HG02870 (cell line): ENCODE measurements at regions not wholly inside any gene's neighbourhood (a gene's known extent, or its start where the extent isn't known, plus 50 kb on each side); places are given as distances from the start of the nearest gene placed in this dataset.

Experiments used
- ATAC-seq: cut with Tn5 transposase; IDR thresholded peaks from one replicate; pipeline ENCODE4 v1.9.1; 2021; ENCODE audit warnings: mild to moderate bottlenecking, moderate library complexity; ENCODE audit not compliant: unreplicated experiment

DNA sequence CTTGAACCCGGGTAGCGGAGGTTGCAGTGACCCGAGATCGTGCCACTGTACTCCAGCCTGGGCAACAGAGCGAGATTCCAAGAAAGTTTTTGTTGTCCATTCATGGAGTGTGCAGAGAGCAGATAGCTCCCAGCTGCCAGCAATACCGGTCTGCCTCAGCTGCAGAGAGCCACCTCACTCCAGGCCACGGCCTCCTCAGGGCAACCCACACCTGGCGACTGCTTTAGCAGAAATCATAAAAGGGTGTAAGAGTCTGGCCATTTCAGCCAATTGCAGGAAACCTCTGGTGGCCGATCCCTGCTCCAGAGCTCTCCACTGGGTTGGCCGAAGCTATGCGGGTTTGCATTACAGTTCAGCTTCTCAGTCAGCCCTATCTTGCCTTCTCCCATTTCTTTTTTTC, 227.4 kb upstream of the BCOR start:
- no peak for ATAC-seq

DNA sequence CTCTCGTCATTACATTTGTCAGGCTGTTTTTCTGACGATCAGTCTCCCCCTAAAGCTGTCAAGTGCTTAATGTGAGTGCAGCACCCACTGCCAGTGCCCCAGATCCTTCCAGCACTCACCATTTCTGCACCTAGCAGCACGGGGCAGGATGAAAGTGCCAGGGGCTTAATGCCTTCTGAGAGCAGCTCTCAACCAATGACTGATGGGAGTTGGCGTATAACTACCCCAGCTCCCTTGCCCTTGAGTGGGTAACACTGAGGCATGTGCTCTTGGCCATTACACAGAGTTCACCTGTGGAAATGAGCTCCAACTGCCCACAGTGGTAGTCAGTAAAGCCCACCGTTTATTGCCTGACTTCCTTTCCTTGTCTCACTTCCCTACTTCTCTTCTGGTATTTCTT, 226.2 kb upstream of the BCOR start:
- ATAC-seq: no peak

DNA sequence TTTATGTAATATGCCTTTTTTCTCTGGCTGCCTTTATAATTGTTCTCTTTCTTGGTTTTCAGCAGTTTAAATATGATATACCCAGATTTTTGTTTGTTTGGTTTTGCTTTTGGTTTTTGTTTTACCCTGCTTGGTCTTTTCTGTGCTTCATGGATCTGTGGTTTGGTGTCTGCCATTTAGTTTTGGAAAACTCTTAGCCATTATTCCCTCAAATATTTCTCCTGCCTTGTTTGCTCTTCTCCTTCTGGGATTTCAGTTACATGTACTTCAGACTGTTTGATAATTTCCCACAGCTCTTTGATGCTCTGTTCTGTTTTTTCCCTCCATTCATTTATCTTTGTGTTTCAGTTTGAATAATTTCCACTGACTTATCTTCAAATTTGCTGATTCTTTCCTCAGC, 223.1 kb upstream of the BCOR start:
- ATAC-seq: no peak

DNA sequence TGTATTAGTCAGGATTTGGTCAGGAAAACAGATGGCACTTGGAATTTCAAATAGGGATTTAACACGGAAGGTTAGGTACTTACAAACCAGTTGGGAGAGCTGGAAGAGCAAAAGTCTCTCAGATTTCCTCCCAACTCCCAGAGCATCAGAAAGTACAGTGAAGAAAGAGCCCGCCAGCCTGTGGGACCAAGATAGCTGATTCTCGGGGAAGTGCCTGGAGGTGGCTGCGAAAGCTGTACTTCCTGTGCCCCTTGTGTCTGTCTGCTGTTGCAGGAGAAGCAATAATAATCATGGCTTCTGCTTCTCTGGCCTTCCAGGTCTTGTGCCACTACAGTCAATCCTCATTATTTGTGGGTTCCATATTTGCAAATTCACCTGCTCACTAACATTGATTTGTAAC, 221.0 kb upstream of the BCOR start:
- ATAC-seq: no peak

DNA sequence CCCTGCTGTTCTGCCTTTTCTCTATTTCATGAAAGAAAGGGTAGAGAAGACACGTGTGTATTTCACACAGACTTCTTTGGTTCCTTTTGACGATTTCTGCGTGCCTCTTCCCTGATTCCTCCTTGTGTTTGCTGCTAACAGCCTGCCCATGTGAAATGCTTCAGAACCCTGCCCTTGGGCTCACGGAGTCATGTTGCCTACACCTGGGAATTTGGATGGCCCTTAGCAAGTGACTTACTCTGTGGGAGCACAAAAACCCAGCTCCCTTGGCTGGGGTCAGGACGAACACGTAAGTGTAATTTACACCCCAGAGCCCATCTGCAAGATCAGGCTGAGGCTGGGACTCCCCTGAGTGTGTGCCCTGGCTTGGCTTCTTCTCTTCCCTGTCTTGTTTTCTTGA, 220.3 kb upstream of the BCOR start:
- no peak for ATAC-seq

DNA sequence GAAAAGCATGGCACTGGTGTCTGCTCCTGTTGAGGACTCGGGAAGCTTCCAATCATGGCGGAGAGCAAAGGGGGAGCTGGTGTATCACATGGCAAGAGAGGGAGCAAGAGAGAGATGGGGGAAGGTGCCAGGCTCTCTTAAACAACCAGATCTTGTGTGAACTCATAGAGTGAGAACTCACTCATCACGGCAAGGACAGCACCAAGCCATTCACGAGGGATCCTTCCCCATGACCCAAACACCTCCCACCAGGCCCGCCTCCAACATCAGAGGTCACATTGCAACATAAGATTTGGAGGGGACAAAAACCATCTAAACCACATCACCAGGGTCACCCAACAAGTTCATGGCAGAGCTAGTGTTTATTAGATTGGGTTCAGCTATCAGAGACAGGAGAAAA, 218.7 kb upstream of the BCOR start:
- no peak for ATAC-seq

DNA sequence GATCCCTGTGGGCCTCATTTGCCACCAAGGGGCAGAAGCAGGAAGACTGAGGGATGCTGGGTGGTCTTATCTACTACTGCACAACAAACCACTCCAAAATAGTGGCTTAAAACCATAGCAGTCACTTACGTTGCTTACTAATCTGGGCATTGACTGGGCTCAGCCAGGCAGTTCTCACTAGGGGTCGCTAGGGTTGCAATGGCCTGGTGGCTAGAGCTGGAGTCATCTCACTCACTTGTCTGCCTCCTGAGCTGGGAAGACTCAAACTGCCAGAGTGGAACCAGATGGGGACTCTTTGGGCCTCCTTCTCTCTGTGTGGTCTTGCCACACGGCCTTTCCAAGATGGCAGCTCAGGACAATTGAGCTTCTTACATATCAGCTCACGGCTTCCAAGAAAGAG, 216.3 kb upstream of the BCOR start:
- ATAC-seq: no peak

DNA sequence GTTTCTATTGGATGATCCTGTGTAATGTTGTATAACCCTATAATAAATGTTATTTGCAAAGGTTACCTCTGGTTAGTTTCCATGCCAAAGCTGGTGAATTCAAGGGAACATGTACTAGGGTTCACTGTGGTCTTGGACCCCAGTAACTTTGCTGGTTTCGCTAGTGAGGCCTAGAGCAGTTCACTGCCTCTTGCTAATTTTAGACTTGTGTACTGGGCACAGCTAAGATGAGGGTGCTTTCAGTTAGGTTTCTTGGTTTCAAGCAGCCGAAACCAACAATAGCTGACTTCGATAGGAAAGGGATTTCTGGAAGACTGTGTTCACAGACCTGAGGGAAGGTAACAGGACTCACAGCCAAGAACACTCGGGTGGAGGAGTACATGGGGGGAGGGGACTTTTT, 215.5 kb upstream of the BCOR start:
- no peak for ATAC-seq

DNA sequence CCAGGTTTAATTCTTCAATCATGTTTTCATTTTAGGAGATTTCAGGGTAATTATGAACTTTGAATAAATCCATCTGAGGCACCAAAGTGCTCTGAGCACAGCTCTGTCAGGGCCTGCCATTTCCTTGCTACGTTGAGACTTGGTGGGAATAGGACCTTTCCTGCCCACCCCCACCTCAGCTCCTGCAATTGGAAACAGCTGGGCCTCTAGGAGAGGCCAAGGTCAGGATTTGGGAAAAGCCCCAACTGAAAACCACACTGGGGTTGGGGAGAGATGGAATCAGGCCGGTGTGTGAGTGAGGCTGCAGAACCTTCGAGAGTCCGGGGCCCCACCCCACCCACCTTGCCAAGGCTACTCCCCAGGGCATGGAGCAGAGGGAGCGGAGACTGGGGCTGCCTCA, 212.7 kb upstream of the BCOR start:
- ATAC-seq: no peak

DNA sequence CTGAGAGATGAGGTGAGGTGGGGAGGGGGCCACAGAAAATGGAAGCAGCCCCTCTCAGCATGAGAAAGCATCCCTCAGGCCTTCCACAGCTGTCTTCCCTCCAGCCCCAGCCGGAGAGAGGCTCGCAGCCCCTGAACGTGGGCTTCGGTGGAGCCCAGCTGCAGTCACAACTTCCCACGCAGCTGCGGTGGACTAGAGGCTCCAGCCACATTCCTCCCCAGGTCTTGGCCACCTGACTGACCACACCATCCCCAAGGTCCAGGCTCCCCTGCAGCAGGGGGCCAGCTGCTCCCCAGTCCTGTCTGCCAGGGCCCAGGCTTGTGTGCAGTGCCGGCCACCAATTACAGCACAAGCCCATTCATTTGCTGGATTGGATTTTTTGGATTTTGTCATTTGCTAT, 212.3 kb upstream of the BCOR start:
- ATAC-seq: no peak

DNA sequence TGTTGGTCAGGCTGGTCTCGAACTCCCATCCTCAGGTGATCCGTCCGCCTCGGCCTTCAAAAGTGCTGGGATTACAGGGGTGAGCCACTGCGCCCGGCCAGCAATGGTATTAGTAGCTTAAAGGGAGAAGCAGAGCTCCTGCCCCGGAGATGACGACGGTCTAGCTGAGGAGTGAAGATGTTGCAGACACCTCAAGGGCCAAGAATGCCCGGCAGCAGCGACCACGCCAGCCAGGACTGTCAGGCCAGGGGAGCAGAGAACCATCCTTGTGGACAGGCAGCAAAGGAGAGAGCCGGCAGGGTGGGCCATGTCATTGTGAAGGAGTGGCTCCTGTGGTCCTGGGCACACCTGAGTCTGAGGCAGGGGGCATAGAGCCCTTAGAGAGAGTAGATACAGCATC, 210.1 kb upstream of the BCOR start:
- no peak for ATAC-seq

DNA sequence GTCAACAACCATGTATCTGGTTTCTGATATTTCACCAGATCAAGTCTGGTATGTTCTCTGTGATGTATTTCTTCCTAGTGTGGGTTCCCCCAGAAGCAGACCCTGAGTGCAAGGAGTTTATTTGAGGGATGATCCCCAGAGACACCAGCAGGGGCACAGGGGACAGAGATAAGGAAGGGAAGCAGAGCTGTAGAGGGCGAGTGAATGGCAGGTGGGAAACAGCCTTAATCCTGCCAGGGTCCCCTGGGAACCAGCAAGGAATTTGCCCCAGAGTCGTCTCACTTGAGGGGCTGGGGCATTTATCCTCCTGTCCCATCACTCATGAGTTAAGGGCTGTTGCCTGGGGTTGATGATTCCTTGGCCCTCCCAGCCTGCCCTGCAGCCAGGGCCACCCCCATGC, 206.4 kb upstream of the BCOR start:
- no peak for ATAC-seq

DNA sequence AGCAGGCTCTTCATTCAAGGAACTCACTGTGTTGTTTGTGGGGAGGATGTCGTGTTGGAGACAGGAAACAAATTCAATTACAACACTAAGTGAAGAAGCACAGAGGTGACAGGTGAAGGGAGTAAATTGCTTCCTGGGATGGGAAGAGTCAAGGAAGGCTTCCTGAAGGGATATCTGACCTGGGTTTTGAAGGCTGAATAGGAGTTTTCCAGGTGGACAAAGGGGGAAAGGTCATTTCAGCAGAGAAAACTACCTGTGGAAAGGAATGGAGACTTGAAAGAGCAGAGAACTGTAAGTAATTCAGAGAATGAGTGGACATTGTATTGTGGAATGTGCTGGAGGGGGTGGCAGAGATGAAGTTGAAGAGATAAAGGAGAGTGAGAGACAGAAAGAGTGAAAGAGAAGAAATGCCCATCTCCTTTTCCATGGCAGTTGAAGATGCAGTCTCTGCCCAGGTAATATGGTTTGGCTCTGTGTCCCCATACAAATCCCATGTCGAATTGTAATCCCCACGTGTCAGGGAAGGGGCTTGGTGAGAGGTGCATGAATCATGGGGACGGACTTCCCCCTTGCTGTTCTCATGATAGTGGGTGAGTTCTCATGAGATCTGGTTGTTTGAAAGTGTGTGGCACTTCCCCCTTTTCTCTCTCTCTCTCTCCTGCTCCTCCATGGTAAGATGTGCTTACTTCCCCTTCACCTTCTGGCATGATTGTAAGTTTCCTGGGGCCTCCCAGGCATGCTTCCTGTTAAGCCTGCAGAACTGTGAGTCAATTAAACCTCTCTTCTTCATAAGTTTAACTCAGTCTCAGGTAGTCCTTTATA, 205.7 kb upstream of the BCOR start:
- ATAC-seq: no peak

DNA sequence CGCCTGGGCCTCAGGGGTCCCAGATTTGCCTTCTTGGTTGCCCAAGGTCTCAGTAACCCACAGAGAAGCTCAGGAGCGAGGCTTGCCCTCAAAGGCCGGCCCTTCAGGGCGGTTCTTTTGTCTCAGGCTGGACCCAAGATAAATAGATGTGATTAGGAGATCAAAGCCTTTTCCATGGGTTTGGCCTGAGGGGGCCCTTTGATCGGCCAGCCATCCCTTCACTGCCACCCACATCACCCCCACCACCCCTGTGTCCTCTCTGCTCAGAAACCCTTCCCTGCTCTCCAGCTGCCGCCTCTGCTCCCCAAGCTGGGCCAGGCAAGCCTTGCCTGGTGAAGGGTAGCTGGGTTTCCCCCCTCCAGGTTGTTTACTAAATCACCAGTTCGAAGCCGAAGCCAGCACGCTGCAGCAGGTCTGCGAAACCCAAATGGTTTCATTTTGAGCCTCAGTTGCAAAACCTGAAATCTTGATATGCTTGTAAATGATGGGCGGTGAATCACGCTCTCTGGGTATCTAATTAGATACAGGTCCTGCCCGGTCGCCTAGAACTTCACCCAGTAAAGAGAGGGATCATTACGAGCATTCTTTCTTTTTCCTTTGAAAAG, 202.6 kb upstream of the BCOR start:
- ATAC-seq: no peak

DNA sequence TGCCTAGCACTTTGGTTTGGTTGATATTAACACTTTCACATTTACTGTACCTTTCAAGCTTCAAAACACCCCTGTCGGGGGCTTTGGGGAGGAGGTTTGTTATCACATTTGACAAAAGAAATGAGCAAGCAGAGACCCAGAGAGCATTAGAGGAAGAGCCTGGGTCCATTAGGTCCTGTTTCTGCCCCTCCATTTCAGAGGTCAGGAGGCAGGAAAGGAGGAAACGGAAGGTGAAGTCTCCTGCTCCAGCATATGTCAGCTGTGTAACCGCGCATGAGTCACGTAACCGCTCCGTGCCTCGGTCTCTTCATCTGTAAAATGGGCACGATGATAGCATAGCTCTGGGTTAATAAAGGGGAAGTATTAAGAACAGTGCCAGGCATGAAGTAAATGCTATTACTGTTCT, 201.9 kb upstream of the BCOR start:
- ATAC-seq: no peak

DNA sequence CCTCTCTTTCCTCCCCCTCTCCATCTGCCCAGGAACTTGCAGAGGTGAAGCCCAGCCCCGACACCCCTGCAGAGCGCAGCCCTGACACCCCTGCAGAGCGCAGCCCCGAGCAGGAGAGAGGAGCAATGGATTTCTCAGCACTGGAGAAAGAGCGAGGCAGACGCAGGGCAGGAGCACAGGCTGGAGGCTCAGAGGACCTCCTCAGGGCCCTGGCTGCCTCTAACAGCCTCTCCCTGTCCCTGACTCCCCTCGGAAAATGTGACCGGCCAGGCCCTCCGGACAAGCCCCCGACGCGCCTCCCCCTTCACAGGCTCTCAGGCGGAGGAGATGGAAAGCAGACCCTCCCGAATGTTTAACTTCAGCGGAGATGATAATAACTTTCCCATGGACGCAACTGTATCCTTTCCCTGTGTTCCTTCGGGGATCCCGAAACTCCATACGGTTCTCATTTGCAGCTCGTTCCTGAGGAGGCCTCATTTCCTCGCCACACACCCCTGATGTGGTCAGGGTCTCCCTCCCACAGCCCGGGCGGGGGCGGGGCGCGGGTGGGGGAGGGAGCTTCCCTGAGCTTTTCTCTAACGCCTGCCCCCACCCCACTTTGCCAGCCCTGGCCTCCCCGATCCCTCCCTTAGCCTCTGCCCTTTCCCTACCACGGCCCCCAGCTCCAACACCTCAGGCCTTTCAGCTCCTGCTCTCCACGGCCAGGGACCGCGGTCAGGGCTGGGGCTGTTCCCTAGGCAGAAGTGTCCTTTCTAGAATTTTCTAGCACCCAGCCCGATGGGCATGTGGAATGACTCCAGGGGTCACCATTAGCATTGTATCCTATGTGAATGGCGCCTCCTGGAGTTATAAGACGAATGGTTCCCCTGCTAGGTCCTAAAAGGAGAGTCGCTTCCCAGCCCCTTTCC, 201.1 kb upstream of the BCOR start:
- no peak for ATAC-seq

DNA sequence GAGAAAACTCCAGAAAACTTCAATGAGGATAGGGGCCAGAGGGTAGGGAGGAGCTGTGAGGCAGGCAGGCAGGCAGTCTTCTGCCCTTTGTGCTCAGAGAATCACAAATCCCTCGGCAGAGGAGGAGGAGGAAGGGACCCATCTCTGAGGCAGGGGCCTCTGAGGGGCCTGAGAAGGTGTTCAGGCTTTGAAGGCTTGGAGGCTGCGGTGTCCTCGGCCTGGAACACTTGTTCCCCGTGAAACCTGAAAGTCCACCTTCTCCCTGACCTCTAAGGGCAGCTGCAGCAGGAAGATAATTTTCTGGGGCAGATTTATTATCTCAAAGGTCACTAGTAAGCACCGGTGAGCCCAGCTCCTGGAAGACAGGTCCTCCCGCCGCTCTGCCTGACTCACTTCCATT, 200.3 kb upstream of the BCOR start:
- no peak for ATAC-seq

DNA sequence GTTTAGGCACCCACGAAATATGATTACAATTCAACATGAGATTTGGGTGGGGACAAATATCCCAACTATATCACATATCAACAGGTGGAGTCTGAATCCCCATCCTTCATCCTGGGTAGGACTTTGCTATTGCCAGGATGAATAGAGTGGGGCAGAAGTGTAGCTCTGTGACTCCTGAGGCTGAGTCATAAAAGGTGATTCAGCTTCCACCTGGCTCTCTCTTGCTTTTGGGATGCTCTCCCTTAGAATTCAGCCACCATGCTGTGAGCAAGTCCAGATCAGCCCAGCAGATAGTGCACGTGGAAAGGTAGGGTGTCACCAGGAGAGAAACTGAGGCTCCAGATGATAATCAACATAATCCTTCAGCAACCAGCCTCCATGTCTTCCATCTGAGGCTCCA, 193.8 kb upstream of the BCOR start:
- no peak for ATAC-seq

DNA sequence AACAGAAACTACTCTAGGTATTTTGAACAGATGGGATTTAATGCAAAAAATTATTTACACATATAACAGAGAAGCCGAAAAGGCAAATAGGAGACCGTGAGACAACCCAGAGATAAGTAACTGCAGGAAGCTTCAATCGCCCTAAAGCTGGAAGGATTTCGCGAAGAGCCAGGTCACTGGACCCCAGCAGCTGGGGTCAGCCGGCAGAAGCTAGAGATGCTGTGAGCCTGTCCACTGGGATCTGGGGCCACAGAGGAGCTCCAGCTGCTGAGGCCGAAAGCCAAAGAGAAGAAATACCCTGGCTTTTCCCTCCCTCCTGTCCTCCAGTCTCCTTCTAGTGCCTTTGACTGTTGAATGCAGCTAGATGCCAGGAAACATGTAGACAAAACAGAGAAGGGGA, 192.8 kb upstream of the BCOR start:
- ATAC-seq: no peak

DNA sequence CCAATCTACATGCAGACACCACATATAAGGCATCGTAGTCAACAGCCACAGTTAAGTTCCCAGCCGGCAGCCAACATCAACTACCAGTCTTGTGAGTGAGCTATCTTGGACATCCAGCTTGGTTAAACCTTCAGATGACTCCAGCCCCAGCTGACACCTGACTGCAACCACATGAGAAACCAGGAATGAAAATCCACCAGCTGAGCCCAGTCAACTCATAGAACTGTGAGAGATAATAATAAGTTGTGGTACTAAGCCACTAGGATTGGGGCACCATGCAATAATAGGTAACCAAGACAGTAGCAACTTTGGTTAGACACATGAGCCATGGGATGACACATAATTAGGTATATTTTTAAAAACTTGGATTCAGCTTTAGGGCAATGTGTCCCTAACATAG, 188.1 kb upstream of the BCOR start:
- no peak for ATAC-seq

DNA sequence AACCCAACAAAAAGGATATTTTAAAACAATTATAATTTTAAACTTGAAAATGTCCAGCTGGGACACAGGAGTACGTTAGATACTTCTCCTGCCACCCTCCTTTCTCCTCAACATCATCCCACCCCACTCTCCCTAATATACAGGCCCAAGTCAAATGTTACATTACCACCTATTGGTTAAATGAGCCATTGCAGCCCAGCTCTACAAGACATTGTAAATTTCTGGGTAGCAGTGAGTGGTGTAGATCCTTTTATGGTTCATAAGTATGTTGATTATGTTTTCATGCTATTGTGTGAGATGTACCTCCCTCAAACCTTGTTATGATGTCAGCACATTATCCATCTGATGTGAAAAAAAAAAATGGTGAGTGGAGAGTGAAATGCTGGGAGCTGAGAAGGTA, 187.1 kb upstream of the BCOR start:
- no peak for ATAC-seq

DNA sequence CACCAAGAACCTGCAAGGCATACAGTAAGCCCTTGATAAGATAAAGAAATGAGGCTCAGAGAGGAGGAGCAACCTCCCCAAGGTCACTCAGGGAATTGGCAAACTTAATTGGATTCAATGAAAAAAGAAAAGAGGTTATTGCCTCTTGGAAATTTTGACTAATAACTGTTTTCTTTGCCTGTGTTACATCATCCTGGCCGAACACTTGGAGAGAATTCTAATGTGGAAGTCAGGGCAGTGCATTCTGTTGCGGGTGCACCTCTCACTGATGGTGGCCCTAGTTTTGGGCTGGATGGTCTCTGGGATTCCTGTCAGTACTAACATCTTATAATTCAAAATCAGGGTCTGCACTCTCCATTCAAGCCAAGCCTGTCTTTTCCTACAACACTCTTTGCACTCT, 186.2 kb upstream of the BCOR start:
- no peak for ATAC-seq
